Left renal cortex interstitium (tissue), 4 donors: ENCODE measurements at regions not wholly inside any gene's neighbourhood (a gene's known extent, or its start where the extent isn't known, plus 50 kb on each side); places are given as distances from the start of the nearest gene placed in this dataset.

ENCODE experiments used
- DNase-seq, 4 donors: peaks; one replicate each; pipeline ENCODE4 v3.0.0-alpha.2; 2013; ENCODE audit warnings: low read depth in 4 of 4, low spot score in 2 of 4, missing footprints in 1 of 4

DNA sequence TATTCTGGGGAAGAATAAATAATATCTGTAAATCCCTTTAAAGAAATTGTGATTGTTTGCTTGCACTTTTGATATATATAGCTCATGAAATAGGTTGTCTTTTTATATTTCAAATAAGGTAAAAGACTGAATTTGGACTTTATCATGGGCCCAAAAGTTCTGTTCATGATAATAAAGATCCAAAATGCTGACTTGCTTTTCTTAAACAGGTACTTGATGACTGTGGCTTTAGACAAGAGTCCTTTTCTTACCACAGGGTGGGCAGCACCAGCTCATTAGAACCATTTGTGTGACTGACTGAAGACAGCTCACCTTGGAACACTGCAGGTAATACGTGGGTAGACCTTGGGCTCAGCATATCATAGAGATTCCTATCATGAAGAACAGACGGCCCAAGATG, 432.6 kb downstream of the ETNK1 start:
- no peak for DNase-seq

DNA sequence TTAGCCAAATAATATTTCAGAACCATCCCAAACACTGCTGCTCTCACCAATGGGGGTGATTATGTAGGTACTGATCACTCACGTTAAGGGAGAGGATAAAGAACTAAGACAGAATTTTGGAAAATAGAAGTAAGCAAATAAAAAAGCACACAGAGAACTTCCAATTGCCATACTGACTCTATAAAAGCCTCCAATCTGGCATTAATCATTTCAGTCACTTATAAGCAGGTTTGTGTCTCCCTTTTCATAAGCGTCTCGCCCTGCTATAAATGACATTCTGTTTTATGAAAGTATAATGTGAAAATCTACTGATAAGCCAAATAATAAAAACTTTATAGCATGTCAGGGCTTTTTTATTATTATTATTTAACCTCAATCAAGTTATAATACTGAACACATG, 435.2 kb downstream of the ETNK1 start:
- DNase-seq = no peak

DNA sequence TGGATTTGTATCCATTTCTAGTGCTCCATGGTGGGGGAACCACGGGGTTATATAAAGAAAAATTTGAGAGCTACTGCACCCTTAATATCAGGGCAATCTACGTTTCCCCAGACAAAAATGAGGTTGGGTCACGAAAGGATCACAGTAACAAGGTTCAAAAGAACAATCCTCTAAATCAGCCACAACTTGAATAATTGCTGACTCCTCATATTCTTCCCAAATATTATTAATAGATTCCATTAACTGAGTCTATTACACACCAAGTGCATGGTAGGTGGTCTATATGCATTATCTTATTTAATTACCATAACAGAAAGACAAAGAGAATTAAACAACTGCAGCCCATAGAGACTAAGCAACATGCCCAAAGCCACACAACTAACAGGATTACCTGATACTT, 438.2 kb downstream of the ETNK1 start:
- no peak for DNase-seq

DNA sequence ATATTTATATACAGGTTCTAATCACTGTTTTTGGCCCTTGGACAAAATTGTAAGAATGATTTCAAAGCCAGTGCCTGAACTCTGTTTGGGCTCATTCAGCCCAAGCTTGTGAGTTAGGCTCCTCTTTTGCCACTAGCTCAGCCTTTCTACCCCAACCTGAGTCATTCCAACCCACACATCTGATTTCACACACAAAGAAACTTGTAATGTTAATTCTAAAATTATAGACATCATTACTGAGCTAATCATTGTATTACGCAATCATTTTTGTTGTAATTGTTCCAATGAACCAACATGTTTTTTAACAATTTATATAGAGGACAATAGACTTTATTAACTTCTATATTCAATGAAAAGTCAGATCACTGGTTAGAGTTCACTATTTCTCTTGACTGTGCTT, 441.1 kb downstream of the ETNK1 start:
- DNase-seq = no peak

DNA sequence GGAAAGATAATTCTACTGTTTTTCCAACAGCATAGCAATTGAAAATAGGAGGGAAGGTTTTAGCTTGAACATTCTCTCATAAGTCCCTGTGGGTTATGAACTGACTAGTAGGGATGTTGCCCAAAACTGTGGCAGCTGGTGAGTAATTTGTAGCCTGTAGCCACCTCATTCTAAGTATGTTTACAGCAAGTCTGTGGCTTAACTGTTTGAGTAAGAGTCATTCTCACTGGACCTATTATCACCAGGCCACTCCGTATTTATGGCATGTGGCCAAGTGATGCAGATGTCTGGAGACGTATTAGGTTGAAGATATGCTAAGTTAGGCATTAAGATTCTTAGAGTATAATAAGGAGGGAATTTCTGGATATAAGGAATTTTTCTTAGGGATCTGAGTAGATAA, 458.3 kb downstream of the ETNK1 start:
- no peak for DNase-seq

DNA sequence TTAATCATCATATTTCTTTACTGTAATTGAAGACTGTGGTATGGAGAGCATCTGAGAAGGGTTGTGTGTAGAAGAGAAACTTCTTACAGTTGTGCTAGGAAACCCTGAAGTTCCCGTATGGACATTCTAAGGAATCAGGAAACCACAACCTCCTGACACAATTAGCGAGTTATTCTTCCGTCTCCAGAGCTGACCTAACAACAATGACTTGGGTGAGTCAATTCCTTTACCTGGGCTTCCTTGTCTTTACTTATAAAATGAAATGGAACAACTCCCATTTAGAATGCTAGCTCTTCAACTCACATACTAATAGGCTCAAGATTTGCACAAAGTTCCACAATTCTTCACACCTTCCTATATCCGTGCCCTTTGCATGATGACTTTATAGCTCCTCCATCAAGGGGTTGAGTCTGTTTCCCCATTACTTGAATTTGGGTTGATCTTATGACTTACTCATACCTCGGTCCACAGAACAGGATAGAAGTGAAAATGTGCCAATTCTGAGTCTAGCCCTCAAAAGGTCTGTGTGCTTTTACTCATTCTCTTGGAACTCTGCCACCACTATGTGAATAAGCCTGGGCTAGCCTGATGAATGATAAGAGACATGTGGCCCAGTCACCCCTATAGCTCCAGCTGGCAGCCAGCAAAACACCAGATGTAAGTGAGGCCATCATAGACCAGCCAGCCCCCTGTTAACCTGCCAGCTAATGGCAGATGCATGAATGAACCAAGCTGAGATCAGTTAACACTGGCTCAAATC, 459.4 kb downstream of the ETNK1 start:
- DNase-seq = no peak

- no peak for DNase-seq
Observed at GRCh38 chr12:23088594-23088993, 463.6 kb downstream of the ETNK1 start.

- no peak for DNase-seq
Observed at GRCh38 chr12:23093488-23093887, 468.5 kb downstream of the ETNK1 start.

GRCh38 chr12:23096321-23096720, 471.4 kb downstream of the ETNK1 start:
- no peak for DNase-seq

GRCh38 chr12:23098110-23098509, 473.1 kb downstream of the ETNK1 start:
- DNase-seq = no peak

DNA sequence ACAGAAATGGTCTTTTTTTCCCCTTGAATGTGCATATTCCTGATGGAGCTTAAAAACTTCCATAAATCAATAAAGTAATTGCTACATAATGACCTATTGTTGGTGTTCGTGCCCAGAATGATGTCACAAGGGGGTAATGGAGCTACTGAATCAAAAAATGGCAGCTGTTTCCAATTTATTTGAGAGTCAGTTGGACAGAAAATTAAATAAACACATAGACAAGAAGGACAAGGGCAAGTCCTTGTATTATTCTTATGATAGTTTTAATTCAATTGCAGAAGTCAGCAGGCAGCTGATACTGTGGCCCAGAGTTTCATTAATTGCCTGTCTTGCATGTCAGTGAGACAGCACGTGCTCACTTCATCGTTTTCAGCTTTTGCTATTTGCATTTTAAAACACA, 473.5 kb downstream of the ETNK1 start:
- peak in 1 of 4 donors; percentile 3 for DNase-seq

DNA sequence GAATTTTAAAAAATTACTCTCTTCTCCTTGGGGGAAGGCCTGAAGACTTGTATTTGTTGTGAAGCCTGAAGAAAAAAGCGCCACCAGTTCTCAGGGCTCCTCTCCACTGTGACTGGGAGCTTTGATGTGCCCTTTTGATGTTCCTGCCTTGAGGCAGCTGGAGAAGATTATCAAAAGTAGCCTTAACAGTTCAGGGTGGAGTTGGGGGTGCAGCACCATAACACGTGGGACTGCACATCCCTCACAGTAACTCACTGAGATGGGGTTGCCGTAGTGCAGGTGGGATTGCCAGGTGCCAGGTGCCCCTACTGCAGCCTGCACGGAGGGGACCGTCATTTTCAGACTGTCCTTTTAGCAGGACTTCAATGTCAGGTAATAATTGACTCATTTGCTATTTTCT, 474.1 kb downstream of the ETNK1 start:
- no peak for DNase-seq

- no peak for DNase-seq
Observed at GRCh38 chr12:23099604-23100003, 474.6 kb downstream of the ETNK1 start.

- no peak for DNase-seq
Observed at GRCh38 chr12:23108957-23109356, 484.0 kb downstream of the ETNK1 start.

- DNase-seq = no peak
Observed at GRCh38 chr12:23113781-23114180, 488.8 kb downstream of the ETNK1 start.

DNA sequence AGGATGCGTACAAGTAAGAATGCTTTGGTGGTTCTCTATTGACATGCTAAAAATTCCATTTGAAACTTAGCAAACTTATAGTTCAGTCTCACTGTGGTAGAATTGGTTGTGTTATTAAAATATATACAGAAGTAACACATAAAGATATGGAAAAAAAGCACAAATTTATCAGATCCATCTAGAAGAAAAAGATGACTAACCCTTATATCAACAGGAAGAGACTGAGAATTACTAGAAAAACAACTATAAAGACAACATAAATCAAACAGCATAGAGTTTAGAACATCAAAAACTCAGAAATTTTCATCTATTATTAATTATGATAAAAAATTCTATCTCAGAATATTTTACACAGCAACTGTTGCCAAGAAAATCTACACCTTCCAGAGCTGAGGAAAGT, 491.0 kb downstream of the ETNK1 start:
- no peak for DNase-seq

- DNase-seq = no peak
Observed at GRCh38 chr12:23126794-23127193, 501.8 kb downstream of the ETNK1 start.

DNA sequence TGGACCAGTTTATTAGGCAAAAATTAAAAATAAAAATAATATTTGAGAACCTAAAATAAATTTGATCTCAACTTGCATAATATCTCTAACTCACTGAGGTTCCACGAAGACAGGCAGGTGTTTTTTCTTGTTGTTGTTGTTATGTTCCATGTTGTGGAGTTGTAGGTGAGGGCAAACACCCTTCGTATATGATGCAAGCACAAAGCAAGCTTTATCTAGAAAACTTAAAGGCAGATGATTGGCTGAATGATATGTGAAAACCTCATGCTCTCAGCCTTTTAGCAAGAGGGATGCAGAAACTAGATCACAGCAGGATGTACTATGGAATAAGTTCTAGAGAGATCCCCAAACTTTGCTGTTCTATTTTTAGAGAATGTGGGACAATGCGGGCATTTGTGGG, 502.7 kb downstream of the ETNK1 start:
- DNase-seq = no peak

DNA sequence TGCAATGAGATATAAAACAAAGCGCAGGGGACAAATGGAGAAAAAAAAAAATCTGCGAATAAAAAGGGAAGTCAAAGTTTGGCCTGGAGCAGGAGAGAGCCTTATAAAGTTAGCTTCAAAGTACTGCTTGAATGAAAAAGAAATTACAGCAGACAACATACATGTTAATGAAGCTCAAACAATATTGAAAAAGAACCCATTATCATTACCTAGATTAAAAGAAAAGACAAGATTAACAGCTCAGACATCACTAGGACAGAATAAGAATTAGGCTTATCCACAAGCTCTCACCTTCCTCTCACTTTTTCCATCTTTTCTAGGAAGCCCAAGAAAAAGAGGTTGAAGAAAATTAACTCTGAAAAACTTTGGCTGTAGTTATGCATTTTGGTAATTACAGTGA, 503.5 kb downstream of the ETNK1 start:
- DNase-seq = no peak

DNA sequence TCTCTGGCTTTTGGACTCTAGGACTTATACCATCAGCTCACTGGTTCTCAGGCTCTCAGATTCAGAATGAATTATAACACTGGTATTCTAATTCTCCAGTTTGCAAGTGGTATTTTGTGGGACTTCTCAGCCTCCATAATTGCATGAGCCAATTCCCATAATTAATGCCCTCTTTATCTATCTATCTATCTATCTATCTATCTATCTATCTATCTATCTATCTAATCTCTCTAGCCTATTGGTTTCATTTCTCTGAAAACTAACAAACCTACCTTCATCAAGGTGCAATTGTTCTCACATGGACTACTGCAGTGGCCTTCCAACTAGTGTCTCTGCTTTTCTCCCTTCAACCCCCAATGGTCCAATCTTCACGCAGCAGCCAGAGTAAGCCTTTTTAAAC, 507.4 kb downstream of the ETNK1 start:
- DNase-seq = no peak

GRCh38 chr12:23133471-23133870, 508.5 kb downstream of the ETNK1 start:
- no peak for DNase-seq

DNA sequence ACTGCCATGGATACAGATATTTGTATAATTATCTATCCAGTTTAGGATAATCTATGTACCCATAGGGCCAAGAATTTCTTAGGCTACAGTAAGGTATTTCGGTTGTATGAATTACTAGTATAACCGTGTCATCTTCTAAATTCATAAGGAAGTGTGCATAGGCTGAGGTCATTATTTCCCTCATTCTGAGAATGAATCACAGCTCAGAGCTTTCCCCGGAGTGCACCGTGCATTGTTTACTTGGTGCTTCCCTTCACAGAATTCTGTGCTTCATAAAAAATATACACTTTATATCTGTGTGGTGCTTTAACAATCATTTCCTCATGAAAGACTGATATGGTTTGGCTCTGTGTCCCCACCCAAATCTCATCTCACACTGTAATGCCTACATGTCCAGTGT, 514.1 kb downstream of the ETNK1 start:
- no peak for DNase-seq

GRCh38 chr12:23140710-23141109, 515.7 kb downstream of the ETNK1 start:
- no peak for DNase-seq
